AG04450 (cell line): ENCODE measurements at regions not wholly inside any gene's neighbourhood (a gene's known extent, or its start where the extent isn't known, plus 50 kb on each side); places are given as distances from the start of the nearest gene placed in this dataset.

Experiments
- CTCF ChIA-PET: fragments of 300-600, 350-600 bp; formaldehyde crosslinking; extraction: SDS; loops from one replicate; lab custom pipeline; 2022; ENCODE audit warnings: antibody characterized with exemption, inconsistent platforms; lab: Charles Lee
- POLR2A ChIA-PET: fragments of 350-600 bp; formaldehyde crosslinking; extraction: SDS; loops from one replicate; lab custom pipeline; 2021; ENCODE audit warnings: antibody characterized with exemption, inconsistent platforms; lab: Yijun Ruan, JAX
- DNase-seq: peaks from one replicate; pipeline ENCODE4 v3.0.0-alpha.2; 2011; ENCODE audit warnings: low read depth, low spot score
- H3K27ac ChIP-seq: one replicate; pipeline ENCODE4 v1.5.1; 2012; ENCODE audit warnings: low read depth, low read length, control low read depth
- H3K27me3 ChIP-seq: one replicate; pipeline ENCODE4 v1.6.0; 2012; ENCODE audit warnings: low read length; ENCODE audit not compliant: control insufficient read depth, insufficient read depth
- H3K4me3 ChIP-seq: 2 replicates; pipeline ENCODE4 v1.5.1; 2011; ENCODE audit warnings: mild to moderate bottlenecking, low read depth, low read length, control low read depth
- H3K9me3 ChIP-seq: 2 replicates; pipeline ENCODE4 v1.5.1; 2012; ENCODE audit warnings: low read length; ENCODE audit not compliant: control insufficient read depth, insufficient read depth
- CTCF ChIP-seq: IDR thresholded peaks from 2 replicates; pipeline ENCODE4 v1.5.1; 2011; ENCODE audit warnings: low read depth, low read length, control low read depth, inconsistent platforms

GRCh38 chrX:18042776-18043175 is 177.9 kb downstream of the BEND2 start:
- TF ChIP-seq CTCF: no peak
- no peak overlapping the region for H3K4me3 ChIP-seq
- H3K27ac ChIP-seq: no peak overlapping the region
- H3K9me3 ChIP-seq: no peaks in the 10 kb centered on the region
- no peaks in the 10 kb centered on the region for H3K27me3 ChIP-seq
- POLR2A ChIA-PET: no interaction called here
- DNase-seq: no peak
- CTCF ChIA-PET: no interaction called here

GRCh38 chrX:18041656-18042055 is 179.0 kb downstream of the BEND2 start:
- TF ChIP-seq CTCF: no peak
- CTCF ChIA-PET: no interaction called here
- Histone ChIP-seq H3K9me3 (no peaks in the 10 kb centered on the region), H3K4me3 (no peak overlapping the region), H3K27ac (no peak overlapping the region), H3K27me3 (no peaks in the 10 kb centered on the region)
- POLR2A ChIA-PET: no interaction called here
- no peak for DNase-seq

- TF ChIP-seq CTCF: no peak
- POLR2A ChIA-PET: no interaction called here
- DNase-seq: no peak
- Histone ChIP-seq H3K27me3 (no peaks in the 10 kb centered on the region), H3K27ac (no peak overlapping the region), H3K9me3 (no peaks in the 10 kb centered on the region), H3K4me3 (no peak overlapping the region)
- CTCF ChIA-PET: no interaction called here
These were observed 177.9 kb upstream of the RAI2 start for GRCh38 chrX:18039023-18039422.

GRCh38 chrX:18036394-18036793 is 175.3 kb upstream of the RAI2 start:
- TF ChIP-seq CTCF: no peak
- ChIA-PET CTCF (no interaction called here), POLR2A (no interaction called here)

GRCh38 chrX:18034945-18035344 is 173.8 kb upstream of the RAI2 start:
- no peak for TF ChIP-seq CTCF

More at GRCh38 chrX:18036394-18036793, 175.3 kb upstream of the RAI2 start:
- Histone ChIP-seq H3K9me3 (no peaks in the 10 kb centered on the region), H3K27me3 (no peaks in the 10 kb centered on the region), H3K4me3 (no peak overlapping the region), H3K27ac (no peak overlapping the region)
- DNase-seq: no peak

More at GRCh38 chrX:18034945-18035344, 173.8 kb upstream of the RAI2 start:
- POLR2A ChIA-PET: no interaction called here
- no peaks in the 10 kb centered on the region for H3K27me3 ChIP-seq
- H3K9me3 ChIP-seq: no peaks in the 10 kb centered on the region
- no peak overlapping the region for H3K4me3 ChIP-seq
- DNase-seq: no peak
- H3K27ac ChIP-seq: no peak overlapping the region
- CTCF ChIA-PET: no interaction called here
